C4-2B (cell line): ENCODE measurements at regions not wholly inside any gene's neighbourhood (a gene's known extent, or its start where the extent isn't known, plus 50 kb on each side); places are given as distances from the start of the nearest gene placed in this dataset.
"Not testable (repeated sequence)": the region's sequence is repeated elsewhere in the genome, so short reads cannot be mapped to it uniquely, and the experiment has no call there.

Source experiments
- H3K27ac ChIP-seq: fragments of 450-650 bp; 2 replicates; pipeline ENCODE4 v1.5.1; 2017
- CTCF ChIP-seq: fragments of 450-650 bp; conservative IDR thresholded peaks from 2 replicates; pipeline ENCODE4 v1.5.1; 2017; ENCODE audit warnings: mild to moderate bottlenecking
- ZFX ChIP-seq: fragments of 450-650 bp; IDR thresholded peaks from 2 replicates; pipeline ENCODE4 v1.6.1; 2017

GRCh38 chr11:87775036-87775435 is 400.2 kb downstream of the RAB38 start:
- TF ChIP-seq CTCF (no peak), ZFX (no peak)
- no peak overlapping the region for H3K27ac ChIP-seq

- H3K27ac ChIP-seq = no peak overlapping the region
- TF ChIP-seq ZFX (no peak), CTCF (no peak)
Observed at GRCh38 chr11:87769661-87770060, 405.6 kb downstream of the RAB38 start.

- H3K27ac ChIP-seq = no peak overlapping the region
- no peak for TF ChIP-seq ZFX
- TF ChIP-seq CTCF = no peak
Observed at GRCh38 chr11:87767615-87768014, 407.6 kb downstream of the RAB38 start.

- H3K27ac ChIP-seq = not testable (repeated sequence)
Observed at GRCh38 chr11:87764075-87764474, 411.2 kb downstream of the RAB38 start.

GRCh38 chr11:87754685-87755084 is 420.6 kb downstream of the RAB38 start:
- H3K27ac ChIP-seq = no peak overlapping the region
- TF ChIP-seq ZFX = no peak
- TF ChIP-seq CTCF = no peak

- no peak overlapping the region for H3K27ac ChIP-seq
- TF ChIP-seq ZFX = no peak
- no peak for TF ChIP-seq CTCF
Observed at GRCh38 chr11:87753143-87753542, 422.1 kb downstream of the RAB38 start.

GRCh38 chr11:87743007-87743406 is 432.2 kb downstream of the RAB38 start:
- H3K27ac ChIP-seq = no peak overlapping the region

More at GRCh38 chr11:87743007-87743406, 432.2 kb downstream of the RAB38 start:
- TF ChIP-seq ZFX (no peak), CTCF (peak; percentile 26)
